HEK293T (cell line): ENCODE measurements at regions not wholly inside any gene's neighbourhood (a gene's known extent, or its start where the extent isn't known, plus 50 kb on each side); places are given as distances from the start of the nearest gene placed in this dataset.

Experiments
- BHLHE40 ChIP-seq: fragments of 450-650 bp; IDR thresholded peaks from 2 replicates; pipeline ENCODE4 v1.6.1; 2016; ENCODE audit warnings: mild to moderate bottlenecking, moderate library complexity, borderline replicate concordance
- CTBP1 ChIP-seq: fragments of 450-650 bp; IDR thresholded peaks from 2 replicates; pipeline ENCODE4 v1.6.1; 2016; ENCODE audit warnings: borderline replicate concordance
- L3MBTL2 ChIP-seq: fragments of 450-650 bp; conservative IDR thresholded peaks from 2 replicates; pipeline ENCODE4 v1.6.1; 2016; ENCODE audit warnings: mild to moderate bottlenecking
- NFRKB ChIP-seq: fragments of 450-650 bp; IDR thresholded peaks from 2 replicates; pipeline ENCODE4 v1.6.1; 2016; ENCODE audit warnings: mild to moderate bottlenecking, moderate library complexity
- SUZ12 ChIP-seq: fragments of 450-650 bp; IDR thresholded peaks from 2 replicates; pipeline ENCODE4 v1.6.1; 2016; ENCODE audit warnings: mild to moderate bottlenecking

- TF ChIP-seq NFRKB (no peak), BHLHE40 (no peak), SUZ12 (no peak), CTBP1 (no peak), L3MBTL2 (no peak)
These were observed 178.7 kb upstream of the CDH4 start for GRCh38 chr20:61073376-61073775.
